ENCODE measurements at regions not wholly inside any gene's neighbourhood (a gene's known extent, or its start where the extent isn't known, plus 50 kb on each side); places are given as distances from the start of the nearest gene placed in this dataset.

DNA sequence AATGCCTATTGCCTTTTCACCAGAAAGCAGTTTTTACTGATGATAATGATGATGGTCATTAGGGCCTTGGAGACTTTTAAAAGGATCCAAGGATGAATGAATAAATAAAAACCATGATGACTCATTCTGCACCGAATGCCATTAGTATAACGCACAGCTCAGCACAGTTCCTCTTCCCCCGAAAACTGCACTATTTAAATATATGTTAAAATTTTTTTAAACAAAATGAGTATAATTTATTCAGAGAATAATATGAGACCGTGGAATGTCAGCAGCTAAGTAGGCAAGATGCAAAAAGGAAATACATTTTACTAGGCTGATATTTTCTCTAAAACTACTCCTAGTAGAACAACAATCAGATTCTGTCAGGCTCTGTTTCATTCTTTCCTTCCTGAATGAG lies 83.4 kb upstream of the NANOGP8 start:
- TF ChIP-seq GATA3 (IDR thresholded peaks at IDR 0.05; ENCODE audit: low read depth, low read length) (no peak), GATA2 (IDR thresholded peaks at IDR 0.05; ENCODE audit: low read depth, low read length) (no peak)

DNA sequence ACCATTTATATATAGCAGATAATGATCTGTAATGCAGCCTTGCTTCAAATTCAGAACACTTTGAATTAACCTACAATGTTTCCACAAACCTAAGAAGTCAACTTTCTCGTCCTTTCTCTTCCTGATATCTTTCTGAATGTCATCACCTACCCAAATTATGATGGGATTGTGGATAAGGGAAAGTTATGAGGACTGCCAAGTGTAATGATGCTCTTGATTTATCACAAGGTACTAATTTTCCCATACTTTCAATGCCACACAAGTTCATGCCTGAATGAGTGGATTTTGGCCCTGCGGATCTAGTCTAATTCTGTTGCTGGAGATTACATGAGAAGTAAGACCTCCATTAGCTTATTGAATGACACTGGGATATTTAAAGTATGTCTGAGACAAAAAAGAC lies 82.6 kb upstream of the NANOGP8 start:
- no peak for TF ChIP-seq GATA3 (IDR thresholded peaks at IDR 0.05; ENCODE audit: low read depth, low read length)
- TF ChIP-seq GATA2 (IDR thresholded peaks at IDR 0.05; ENCODE audit: low read depth, low read length) = no peak

DNA sequence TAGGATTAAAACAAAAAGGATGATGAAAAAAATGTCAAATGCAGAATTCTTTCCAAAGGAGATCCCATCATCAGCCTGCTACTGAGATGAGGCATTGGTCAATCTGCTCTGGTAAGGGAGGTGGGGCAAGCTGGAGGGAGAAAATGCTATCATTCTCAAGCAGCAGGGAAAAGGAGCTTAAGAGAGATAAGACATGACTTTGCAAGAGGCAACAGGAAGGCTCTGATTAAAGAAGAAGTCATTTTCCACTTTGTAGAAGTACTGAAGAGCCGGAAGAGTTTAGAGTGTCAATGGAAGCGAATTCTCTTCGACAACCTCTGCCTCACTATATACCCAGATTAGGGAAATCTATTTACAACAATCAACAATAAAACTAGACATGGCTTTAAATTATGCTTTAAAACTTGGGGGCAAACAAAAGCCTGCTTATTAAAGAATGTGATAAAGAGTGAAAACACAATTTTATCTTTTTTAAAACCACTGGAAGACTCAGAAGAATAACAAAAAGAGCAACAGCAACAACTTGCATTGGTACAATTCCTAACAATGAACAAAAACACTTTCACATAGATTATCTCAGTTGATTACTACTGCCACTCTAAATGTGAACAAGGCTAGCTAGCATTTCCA lies 81.8 kb upstream of the NANOGP8 start:
- TF ChIP-seq GATA2 (IDR thresholded peaks at IDR 0.05; ENCODE audit: low read depth, low read length) (no peak), GATA3 (IDR thresholded peaks at IDR 0.05; ENCODE audit: low read depth, low read length) (no peak)

DNA sequence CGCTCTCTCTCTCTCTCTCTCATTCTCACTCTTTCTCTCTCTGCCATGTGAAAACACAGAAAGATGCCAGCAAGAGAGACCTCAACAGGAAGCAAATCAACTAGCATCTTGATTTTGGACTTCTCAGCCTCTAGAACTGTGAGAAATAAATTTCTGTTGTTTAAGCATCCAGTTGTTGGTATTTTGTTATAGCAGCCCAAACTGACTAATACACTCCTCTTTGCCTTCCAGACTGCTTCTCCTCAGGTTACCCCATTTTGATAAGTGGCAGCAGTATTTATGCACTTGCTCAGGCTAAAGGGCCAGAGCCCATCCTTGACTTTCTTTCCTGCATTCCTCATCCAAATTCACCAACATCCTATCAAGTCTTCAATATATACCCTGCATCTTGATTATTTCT lies 76.6 kb upstream of the NANOGP8 start:
- TF ChIP-seq GATA2 (IDR thresholded peaks at IDR 0.05; ENCODE audit: low read depth, low read length) = no peak
- TF ChIP-seq GATA3 (IDR thresholded peaks at IDR 0.05; ENCODE audit: low read depth, low read length) = no peak

DNA sequence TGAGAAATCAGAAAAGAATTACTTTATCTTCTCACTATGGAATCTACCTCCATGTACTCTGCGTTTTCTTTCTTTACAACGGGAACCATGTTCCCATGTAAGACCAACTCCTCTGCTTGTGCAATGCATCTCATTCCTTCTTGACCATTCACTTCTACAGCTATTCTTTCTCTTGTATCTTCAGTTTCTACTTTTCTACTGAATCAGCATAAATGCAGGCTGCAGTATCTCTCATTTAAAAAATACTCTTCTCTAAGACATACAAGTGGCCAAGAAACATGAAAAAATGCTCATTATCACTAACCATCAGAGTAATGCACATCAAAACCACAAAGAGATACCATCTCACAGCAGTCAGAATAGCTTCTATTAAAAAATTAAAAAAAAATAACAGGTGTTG lies 74.1 kb upstream of the NANOGP8 start:
- TF ChIP-seq GATA3 (IDR thresholded peaks at IDR 0.05; ENCODE audit: low read depth, low read length) (no peak), GATA2 (IDR thresholded peaks at IDR 0.05; ENCODE audit: low read depth, low read length) (no peak)

DNA sequence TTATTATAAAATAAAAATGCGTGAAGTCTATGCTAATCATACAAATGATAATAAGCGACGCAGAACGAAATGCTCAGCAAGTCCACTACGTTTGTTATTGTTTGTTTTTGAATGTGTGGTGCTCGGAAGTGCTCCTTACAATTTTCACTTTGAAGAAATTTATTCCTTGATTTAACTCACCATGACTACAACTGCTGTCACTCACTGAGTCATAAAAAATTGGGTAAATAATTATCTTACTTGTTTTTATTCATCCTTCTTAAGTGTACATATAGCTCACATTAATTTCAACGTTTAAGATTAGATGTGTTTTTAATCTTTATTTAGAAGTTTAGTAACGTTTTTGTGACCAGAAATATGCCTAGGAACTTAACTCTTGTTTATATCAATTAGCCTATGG lies 66.7 kb upstream of the NANOGP8 start:
- TF ChIP-seq GATA3 (IDR thresholded peaks at IDR 0.05; ENCODE audit: low read depth, low read length) (no peak), GATA2 (IDR thresholded peaks at IDR 0.05; ENCODE audit: low read depth, low read length) (no peak)

DNA sequence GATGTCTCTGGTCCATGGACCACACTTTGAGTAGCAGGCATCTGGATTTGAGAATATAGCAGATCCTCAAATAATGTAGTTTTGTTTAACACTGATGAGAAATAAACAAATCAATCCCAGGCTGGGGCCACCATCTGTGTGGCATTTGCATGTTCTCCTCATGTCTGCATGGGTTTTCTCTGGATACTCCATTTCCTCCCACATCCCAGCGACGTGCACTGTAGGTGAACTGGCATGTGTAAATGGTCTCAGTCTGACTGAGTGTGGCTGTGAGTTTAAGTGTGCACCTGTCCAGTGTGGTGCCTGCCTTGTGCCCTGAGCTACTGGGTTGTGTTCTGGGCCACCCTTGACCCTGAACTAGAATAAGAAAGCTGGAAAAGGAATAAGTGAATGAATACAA lies 66.3 kb upstream of the NANOGP8 start:
- no peak for TF ChIP-seq GATA3 (IDR thresholded peaks at IDR 0.05; ENCODE audit: low read depth, low read length)
- TF ChIP-seq GATA2 (IDR thresholded peaks at IDR 0.05; ENCODE audit: low read depth, low read length) = no peak

DNA sequence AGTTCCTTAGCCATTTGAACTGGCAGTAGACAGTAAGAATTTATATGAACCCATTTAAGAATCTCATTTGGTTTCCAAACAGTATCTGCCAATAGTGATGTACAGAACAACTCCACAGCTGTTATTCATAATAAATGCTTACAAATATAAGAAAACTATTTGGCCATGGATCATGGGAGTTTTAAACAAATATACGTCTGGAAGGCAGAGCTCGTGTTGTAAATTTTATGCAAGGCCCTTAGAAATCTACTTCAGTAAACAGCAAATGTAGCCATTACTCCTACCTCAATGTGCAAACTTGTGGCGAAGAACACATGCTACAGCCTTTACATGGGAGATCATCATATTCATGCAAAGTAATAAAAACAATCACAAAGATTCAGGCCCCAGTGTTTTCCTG lies 65.3 kb upstream of the NANOGP8 start:
- no peak for TF ChIP-seq GATA2 (IDR thresholded peaks at IDR 0.05; ENCODE audit: low read depth, low read length)
- no peak for TF ChIP-seq GATA3 (IDR thresholded peaks at IDR 0.05; ENCODE audit: low read depth, low read length)

DNA sequence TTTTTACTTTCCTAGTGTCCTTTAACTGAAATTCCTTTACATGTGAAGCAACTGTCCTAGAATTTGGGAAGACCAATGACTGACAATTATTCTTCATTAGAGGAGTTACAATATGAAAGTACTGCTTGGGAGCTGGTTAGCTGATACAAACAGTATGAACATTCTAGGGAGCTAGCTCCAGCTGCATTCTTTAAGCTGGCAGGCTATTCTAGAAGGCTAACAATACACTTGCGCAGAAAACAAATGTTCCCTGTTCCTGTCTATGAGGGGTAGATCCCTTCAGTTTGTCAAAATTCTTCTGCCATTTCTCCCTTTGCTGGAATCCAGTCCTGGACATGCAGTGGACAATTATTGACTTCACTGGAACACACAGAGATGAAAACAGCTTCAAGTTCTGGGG lies 60.2 kb upstream of the NANOGP8 start:
- TF ChIP-seq GATA2 (IDR thresholded peaks at IDR 0.05; ENCODE audit: low read depth, low read length) (no peak), GATA3 (IDR thresholded peaks at IDR 0.05; ENCODE audit: low read depth, low read length) (no peak)

DNA sequence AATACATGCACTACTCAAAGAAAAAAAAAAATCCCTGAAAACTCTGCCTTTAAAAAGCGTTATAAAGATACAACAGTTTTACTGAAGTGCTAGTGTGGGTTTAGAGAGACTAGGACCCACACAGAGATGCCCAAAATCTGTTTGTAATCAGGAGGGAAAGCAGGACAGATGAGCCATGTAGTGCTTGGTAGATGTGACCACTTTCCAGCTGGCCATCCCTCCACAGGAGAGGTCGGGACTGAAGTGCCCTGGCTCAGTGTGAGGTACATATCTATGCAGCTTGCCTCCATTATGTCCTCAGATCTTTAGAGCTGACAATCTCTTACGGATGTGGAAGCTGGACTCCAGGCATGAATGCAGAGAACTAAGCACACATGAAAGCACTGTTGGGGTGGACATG lies 57.5 kb upstream of the NANOGP8 start:
- TF ChIP-seq GATA2 (IDR thresholded peaks at IDR 0.05; ENCODE audit: low read depth, low read length) (no peak), GATA3 (IDR thresholded peaks at IDR 0.05; ENCODE audit: low read depth, low read length) (no peak)

DNA sequence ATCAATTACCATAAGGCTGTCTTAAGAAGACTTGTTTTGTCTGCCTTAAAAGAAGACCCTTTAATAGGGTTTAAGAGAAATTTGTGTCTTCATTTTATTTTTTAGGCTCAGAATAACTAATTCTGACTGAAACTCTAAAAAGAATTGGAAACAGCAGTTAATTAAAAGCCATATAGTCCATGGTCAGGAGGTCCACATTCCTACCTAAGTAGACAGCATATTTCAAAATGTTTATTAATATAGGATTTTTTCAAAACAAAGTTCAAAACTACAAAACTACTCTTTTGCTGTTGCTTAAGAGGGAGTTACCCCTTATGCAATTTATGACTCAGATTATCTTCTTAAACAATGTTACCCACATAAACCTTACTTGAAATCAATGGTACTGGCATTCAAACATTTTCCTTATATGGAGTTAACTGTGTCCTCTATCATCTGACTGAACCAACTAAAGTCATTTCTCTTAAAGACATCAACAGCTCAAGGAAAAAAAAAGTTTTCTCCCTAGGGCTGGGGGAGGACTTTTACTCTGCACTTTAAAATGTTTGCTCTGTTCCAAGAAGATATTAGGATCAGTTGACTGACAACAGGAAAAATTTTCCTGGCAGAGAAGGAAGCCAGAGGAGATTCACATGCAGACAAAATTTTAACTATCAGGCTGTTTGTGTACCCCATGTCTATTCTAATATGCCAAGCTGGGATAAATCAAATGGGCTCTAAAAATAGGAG lies 56.8 kb upstream of the NANOGP8 start:
- TF ChIP-seq GATA3 (IDR thresholded peaks at IDR 0.05; ENCODE audit: low read depth, low read length) = no peak
- no peak for TF ChIP-seq GATA2 (IDR thresholded peaks at IDR 0.05; ENCODE audit: low read depth, low read length)

DNA sequence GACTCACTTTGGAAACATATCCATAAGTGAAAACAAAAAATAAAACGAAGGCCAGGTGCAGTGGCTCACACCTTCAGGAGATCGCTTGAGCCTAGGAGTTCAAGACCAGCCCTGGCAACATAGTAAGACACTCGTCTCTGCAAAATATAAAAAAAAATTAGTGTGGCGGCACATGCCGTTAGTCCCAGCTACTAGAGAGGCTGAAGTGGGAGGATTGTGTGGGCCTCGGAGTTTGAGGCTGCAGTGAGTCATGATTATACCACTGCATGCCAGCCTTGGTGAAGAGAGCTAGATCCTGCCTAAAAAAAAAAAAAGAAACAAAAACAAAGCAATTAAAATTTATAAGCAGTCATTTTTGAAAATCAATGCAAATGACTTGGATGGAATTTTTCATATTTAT lies 54.7 kb upstream of the NANOGP8 start:
- TF ChIP-seq GATA2 (IDR thresholded peaks at IDR 0.05; ENCODE audit: low read depth, low read length) = no peak
- no peak for TF ChIP-seq GATA3 (IDR thresholded peaks at IDR 0.05; ENCODE audit: low read depth, low read length)

DNA sequence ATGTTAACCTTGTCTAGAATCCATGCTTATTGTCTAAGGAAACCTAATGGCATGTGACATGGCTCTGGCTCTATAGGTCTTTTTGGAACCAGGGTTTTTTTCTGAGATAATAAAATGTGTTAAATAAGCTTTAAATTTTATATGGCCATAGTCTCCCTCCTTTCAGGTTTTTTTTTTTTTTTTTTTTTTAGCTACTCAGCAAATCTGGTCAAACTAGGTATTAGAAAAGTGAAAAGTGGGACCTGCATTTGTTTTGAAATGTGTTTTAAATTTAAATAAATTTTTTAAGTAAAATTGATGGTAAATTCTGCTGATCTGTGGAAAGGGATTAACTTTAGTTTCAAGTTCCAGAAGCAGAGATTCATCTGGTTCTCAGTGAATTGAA lies 52.1 kb upstream of the NANOGP8 start:
- no peak for TF ChIP-seq GATA2 (IDR thresholded peaks at IDR 0.05; ENCODE audit: low read depth, low read length)
- TF ChIP-seq GATA3 (IDR thresholded peaks at IDR 0.05; ENCODE audit: low read depth, low read length) = no peak

DNA sequence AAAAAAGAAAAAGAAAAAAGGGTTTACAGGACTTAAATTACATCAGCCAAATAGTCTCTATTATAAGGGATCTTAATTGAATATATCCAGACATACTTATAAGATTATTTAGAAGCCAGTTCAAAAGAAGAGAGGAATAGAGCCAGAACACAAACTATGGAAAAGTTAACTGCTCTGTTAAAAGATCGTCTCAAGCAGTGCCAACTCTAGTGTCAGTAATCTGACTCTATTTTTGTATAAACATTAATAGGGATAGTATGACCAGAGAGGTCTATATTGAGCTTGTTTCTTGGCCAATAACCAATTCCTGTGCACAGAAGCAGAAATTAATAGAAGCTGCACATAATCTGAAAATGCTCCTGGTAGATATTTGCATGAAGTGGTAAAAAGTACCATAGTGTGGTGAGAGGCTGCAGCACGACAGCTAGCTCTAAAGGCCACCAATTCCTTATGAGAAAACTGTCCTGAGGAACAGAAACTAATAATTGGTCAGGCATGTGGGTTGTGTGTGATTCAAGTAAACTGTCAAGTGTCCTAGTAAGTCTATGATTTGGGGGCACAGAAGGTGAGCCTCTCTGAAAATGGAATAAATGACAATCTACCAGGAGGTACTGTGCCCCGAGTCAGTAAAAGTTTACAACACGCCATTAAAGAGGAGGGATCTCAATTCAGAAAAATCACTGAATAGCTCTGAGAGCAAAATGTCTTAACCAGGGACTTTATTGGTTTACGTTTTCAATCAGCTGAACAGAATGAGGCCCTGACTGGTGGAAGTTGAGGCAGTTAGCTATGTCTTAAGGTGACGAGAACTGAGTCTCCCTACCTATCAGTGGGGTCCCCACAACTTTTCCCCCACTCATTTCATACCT lies 51.5 kb upstream of the NANOGP8 start:
- no peak for TF ChIP-seq GATA3 (IDR thresholded peaks at IDR 0.05; ENCODE audit: low read depth, low read length)
- TF ChIP-seq GATA2 (IDR thresholded peaks at IDR 0.05; ENCODE audit: low read depth, low read length) = no peak

All from SH-SY5Y (cell line).